ENCODE measurements at regions not wholly inside any gene's neighbourhood (a gene's known extent, or its start where the extent isn't known, plus 50 kb on each side); places are given as distances from the start of the nearest gene placed in this dataset.
"Not testable (repeated sequence)": the region's sequence is repeated elsewhere in the genome, so short reads cannot be mapped to it uniquely, and the experiment has no call there.

GRCh38 chr1:200484438-200484946, 74.7 kb upstream of the ZNF281 start:
- not testable (repeated sequence) for TF ChIP-seq CTCF, POLR2A (IDR thresholded peaks at IDR 0.05)

Data from adrenal gland (tissue), 5 donors.